ENCODE measurements at regions not wholly inside any gene's neighbourhood (a gene's known extent, or its start where the extent isn't known, plus 50 kb on each side); places are given as distances from the start of the nearest gene placed in this dataset.

DNA sequence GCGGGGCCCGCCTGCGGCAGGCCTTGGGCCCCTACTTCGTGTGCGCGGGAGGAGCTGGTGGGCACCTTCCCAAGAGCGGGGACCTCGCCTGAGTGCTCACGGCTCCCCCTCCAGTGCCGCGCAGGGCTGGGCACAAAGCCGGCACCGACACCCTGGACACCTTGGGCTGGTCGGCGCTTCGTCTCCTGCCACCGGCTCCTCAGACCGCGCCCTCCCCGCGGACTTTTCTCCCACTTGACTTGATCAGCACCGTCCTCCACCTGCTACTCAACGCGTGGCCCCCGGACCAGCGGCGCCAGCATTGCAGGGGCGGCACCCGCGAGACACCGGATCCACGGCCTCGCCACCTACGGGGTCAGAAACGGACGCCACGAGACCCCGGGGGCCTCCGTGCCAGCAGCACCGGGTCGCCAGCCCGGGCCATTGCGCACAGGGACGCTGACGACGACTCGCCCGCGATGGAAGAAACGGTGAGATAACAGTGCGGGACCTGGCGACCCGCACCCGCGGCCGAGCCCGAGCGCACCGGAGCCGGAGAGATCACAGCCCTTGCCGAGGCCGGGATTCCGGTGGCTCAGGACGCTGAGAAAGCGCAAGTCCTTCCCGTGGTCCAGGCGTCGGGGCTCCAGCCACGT, 154.2 kb downstream of the DLL1 start:
- in situ Hi-C loops (cut with MboI; ENCODE audit: low sequenced_read_pairs) = no loop called here

DNA sequence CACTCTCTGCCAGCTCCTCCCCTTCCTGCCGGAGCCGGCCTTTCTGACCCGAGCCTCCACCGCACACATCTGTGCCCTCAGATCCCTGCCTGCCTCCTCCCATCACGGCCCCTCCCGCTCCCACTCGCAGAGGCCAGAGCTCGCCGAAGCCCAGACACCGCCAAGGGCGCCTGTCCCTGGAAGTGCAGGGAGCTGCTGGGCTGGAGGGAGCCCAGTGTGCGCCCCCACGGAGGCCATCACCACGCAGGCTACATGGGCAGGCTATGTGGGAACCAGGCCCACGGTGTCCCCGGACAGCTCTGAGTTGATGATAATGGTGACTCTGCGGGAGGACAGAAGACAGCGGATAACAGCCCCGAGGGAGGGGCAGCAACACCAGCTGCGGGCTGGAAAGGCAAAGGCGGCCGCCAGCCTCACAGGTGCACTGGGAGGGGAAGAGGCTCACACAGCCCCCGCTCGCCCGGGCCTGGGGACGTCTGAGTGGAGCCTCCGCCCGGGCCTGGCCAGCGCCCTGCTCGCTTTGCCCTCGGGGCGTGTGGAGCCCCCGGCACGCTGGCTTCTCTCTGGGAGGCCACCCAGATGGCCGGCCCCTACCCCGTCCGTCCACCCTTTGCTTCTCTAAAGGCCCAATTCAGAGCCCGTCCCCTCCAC, 154.9 kb downstream of the DLL1 start:
- in situ Hi-C loops (cut with MboI; ENCODE audit: low sequenced_read_pairs) = no loop called here

DNA sequence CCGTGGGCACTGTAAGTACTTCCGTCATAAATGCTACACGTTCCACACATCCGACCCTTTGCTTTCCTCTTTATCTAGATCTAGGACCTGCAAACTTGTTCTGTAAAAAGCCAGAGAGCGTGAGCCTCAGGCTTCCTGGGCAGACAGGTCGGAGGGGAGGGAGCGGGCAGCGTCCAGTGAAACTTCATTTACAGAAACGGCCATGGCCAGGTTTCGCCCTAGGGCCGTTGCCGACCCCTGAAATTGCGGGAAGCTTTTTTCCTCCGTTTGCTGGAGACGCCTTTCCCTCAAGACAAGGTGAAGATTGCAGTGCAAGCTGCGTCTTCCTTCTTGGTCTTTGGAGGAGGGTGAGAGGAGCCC, 155.4 kb downstream of the DLL1 start:
- in situ Hi-C loops (cut with MboI; ENCODE audit: low sequenced_read_pairs) = no loop called here

DNA sequence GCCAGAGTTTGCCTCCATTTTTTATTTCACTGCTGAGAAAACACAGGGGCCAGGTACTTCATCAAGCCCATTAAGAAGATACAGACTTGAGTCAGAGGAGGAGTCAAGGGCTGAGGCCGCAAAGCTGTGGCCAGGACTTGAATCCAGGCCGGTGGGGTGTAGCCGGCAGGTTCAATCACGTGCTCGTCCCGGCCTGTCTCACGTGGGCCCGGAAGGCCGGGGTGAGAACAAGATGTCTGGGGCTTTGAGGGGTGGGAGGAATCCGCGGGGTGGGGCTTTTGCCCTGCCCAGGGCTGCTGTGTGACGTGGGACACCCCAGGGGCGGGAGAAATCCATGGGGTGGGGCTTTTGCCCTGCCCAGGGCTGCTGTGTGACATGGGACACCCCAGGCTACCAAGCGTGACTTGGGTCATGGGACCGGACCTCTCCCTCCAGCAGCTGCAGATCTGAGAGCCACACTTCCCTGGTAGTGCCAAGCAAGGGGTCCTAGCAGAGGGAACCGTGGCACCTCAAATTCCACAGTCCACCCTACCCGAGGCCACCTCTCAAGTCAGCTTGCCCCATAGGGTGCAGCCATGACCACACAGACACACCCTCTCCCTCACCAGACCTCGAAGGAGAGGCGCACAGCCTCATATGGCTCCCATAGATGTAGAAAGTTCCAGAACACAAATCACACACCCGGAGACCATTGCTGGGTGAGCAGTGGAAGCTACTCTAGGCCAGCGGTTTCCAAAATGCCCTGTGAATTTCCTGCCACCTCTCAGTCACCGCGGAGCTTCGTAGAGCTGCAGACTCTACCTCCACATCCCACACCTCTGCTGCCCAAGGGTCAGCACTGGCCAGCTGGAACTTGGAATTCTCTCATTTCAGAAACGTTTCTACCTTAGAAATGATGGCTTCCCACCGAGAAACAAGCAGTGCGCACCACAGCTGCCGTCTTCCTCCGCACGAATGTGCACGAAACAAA, 156.1 kb downstream of the DLL1 start:
- in situ Hi-C loops (cut with MboI; ENCODE audit: low sequenced_read_pairs) = no loop called here

DNA sequence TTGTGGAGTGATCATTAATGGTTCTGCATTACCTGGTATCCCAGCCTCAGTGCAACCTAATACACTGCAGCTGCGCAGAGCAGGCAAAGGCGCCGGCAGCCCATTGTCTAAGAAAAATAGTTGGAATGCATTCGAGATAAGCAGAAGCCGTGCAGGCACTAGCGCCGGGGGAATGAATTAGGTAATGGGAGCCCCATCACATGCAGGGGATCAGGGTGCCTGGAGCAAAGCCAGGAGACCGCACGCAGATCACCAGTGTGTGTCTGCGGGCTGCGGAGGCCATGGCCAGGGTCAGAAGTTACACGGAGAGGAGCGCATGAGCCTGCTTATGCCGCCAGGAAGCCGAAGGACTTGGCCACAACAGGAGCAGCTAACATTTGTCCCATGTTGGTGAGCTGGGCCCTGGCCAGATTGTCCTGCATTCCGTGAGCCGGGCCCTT, 156.8 kb downstream of the DLL1 start:
- in situ Hi-C loops (cut with MboI; ENCODE audit: low sequenced_read_pairs) = no loop called here

DNA sequence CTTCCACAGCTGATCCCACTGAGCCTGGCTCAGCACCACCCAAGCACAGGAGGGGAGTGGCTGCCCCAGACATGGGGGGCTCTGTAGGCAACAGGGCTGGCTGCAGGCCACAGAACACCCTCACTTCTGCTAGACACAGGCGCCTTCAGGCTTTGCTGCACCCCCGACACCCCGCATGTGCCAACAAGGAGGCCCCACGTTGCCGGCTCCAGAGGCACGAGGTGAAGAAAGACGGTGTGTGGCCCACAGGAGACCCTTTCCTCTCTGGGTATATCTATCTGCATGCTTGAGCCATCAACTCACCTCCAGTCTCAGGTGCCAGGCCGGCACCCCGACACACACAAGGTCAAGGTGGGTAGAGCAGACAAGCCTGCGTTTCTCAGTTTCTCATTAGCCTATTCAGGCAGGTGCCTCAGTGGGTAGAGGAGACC, 158.3 kb downstream of the DLL1 start:
- in situ Hi-C loops (cut with MboI; ENCODE audit: low sequenced_read_pairs) = no loop called here

DNA sequence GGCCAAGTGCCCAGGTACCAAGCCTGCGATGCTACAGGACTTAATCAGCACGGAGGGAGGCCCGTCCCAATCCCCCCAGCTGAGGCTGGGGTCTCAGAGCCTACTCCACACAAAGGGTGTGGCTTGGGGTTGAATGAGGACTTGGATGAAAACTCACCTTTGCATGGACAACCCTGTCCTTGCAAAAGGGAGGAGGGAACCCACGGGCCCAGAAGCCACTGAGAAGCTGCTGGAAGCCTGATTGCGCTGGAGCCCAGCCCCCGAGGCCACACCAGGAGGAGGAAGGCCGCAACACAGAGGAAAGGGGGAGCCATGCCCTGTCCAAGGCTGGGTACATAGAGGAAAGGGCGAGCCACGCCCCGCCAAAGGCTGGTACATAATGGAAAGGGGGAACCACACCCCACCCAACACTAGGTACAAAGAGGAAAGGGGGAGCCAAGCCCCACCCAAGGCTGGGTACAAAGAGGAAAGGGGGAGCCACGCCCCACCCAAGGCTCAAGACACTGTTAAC, 158.8 kb downstream of the DLL1 start:
- in situ Hi-C loops (cut with MboI; ENCODE audit: low sequenced_read_pairs) = no loop called here

DNA sequence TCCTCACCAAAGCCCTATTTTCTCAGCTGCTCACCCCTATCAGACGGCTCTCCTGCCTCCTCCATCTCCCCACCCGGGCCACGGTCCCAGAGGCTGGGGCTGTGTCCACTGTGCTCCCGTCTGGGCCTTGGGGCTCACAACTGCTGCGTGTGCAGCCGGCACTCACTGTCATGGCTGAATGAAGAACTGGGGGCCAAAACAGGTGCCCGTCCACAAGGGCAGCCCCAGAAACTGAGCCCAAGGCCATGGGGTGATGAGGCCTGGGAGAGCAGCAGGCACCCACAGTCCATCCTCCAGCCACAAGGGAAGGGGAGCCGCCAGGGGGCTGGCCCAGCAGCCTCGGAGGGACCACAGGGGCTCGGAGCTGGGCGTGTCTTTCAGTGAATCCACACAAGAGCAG, 159.5 kb downstream of the DLL1 start:
- in situ Hi-C loops (cut with MboI; ENCODE audit: low sequenced_read_pairs) = no loop called here

DNA sequence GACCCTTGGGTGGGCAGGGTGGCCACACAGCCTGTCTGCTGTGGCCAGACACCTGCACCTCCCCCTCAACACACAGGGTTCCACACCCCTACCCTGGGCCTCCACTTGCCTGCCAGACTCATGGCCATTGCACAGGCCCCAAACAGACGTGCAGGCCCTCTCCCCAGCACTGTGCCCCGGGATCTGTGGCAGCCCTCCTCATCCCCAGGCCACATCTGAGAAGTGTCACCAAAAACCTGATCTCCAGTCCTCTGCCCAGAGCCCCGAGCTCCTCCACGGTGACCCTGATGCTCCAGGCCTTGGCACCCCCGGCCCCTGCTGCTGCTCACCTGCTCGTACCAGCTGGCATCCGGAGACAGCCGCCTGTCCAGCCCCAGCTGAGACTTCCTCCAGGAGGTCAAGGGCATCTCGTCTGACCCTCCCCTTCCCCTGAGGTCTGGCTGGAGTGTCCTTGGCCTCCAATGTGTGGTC, 160.1 kb downstream of the DLL1 start:
- in situ Hi-C loops (cut with MboI; ENCODE audit: low sequenced_read_pairs) = no loop called here

DNA sequence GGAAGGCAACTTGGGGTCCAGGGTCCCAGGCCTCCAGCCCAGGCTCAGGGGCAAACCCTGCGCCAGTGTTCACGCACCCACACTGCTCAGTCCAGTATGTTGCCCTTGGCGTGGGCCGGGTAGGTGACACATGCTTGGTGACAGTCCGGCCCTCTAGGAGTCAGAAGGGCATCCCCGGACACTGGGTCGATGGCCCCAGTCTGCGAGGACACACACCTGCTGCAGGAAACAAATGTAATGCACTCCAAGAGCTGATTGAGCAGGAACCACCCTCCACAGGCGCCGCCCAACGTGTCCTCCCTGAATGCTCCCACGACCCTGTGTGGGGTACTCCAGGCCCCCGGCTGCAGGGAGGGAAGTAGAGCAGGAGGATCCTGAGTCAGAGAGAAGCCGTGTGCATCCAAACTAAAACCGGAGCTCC, 160.7 kb downstream of the DLL1 start:
- in situ Hi-C loops (cut with MboI; ENCODE audit: low sequenced_read_pairs) = no loop called here

DNA sequence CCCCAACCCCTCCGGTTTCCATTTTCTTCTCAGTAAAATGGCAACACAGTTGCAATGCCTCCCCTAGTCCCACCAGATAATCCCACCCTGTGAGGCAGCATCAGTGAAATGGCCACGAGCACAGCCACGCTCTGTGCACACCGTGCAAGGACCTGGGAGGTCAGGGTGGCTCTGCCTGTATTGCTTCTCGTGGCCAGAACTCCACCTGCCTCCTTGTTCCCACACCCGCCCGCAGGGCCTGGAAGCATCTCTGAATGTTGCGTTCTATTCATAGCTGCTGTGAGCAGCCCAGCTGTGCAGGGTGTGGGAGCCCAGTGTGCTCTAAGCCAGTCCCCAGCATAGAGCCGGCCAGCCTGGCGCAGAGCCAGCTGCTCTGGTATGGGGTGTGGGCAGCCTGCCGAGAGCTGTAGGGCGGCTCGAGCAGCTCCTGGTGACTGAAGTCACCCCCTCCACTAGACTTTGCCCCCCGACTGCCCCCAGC, 161.1 kb downstream of the DLL1 start:
- in situ Hi-C loops (cut with MboI; ENCODE audit: low sequenced_read_pairs) = no loop called here

DNA sequence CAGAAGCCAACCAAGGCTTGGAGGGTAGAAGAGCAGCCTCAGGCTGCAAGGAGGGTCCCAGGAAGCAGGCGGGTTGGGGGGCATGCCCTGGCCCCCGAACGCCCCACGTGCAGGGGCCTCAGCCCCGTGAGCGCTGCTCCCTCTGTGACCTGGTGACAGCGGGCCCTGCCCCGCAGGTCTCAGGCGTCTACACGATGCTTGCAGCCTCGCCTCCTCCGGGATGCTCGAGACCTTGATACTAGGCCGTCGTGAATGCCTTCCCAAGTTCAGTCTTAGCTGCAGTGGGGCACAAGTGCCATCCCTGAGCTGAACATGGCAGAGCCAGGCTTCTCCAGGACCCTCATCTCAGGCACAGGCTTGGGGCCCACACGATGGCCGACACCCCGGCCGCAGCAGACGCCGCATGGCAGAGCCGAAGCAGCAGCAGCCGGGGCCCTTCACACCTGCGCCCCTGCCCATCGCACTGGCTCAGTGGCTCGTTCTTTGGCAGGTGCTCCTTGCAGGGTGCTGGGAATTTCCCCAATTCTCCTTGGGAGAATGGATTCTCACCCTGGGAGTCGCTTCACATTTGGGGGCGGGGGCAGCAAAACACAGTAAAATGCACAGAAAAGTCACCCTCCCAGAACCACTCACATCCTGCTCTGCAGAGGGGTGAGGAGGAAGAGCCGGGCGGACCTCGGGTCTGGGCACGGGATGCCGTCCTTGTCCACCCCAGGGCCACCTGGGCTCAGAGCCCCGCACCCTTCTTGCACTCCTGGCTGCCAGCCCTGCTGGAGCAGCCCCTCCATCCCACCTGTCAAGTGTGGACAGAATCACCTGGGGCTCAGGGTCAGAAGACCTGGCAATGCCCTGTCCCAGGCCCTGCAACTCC, 161.8 kb downstream of the DLL1 start:
- in situ Hi-C loops (cut with MboI; ENCODE audit: low sequenced_read_pairs) = no loop called here

DNA sequence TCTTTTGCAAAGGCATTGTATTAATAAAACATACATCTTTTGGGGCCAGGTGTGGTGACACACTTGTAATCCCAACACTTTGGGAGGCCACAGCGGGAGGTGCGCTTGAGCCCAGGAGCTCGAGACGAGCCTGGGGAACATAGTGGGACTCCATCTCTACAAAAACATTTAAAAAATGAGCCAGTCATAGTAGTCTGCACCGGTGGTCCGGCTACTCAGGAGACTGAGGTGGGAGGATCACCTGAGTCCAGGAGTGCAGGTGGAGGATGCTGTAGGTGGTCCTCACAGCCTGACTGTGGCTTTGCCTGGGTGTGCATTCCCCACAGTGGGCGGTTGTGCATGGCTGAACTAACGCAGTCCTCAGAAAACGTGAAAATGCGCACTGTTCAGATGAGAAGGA, 162.5 kb downstream of the DLL1 start:
- in situ Hi-C loops (cut with MboI; ENCODE audit: low sequenced_read_pairs) = no loop called here

DNA sequence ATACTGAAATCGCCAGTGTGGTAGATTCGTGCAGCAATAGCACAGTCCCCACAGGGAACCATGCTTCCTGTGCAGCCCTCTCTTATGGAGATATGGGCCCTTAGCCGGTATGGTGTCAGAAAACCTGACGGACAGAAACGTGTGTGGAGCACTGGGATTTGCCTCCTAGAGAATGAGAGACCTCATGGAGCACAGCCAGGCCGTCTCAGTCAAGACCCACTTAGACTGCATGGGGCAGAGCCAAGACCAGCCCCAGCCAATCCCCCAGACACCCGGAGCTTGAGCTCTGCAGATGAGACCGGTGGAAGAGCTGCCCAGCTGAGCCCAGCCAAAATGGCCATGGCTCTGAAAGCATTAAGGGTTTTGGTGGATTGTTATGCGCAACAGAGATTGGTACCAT, 163.7 kb downstream of the DLL1 start:
- in situ Hi-C loops (cut with MboI; ENCODE audit: low sequenced_read_pairs) = no loop called here

DNA sequence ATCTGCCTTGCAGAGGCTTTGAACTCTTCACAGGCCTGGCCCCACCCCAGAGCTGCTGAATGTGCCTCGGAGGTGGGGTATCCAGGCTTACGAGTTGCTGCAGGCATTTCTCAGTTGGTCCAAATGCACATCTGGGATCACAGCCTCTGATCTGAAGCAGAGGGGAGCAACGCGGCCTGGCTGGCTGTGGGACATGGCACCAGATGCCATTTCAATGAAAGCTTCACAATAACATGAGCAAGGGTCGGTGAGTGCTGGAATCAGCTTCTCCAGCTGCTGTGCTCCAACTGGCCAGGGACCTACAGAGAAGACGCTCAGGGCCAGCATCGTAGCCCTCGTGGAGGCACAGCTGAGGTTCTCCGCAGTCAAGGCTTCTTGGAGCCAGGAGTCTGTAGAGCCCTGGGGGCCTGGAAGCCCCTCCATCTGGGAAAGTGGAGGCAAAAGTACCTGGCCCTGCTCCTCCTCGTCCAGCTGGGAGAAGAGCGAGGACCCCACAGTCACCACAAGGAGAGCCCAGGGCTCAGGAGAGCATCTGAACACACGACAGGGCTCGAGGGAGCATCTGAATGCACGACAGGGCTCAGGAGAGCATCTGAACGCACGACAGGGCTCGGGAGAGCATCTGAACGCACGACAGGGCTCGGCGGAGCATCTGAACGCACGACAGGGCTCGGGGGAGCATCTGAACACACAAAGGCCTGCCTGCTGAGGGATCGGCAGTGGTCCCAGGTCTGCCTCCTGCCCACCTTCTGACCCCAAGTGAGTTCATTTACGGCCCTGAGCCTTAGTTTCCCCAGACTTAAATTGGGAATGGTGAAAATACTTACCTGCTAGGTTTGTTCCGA, 165.2 kb downstream of the DLL1 start:
- in situ Hi-C loops (cut with MboI; ENCODE audit: low sequenced_read_pairs) = no loop called here

DNA sequence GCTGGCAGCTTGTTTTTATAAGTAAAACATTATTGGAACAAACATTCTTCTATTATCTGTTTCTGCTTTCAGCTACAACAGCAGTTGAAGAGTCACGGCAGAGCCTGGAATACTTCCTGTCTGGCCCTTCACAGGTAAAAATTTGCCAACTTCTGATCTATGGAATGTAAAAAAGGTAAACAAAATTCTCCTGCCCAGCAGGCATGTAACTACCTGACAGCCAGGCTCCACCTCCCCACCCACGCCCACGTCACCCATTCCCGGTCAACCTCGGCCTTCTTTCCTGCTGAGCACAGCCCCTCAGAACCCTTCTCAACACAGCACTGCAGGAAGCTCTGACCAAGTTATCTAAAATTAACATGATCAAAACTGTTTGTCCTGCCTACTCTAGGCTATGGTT, 166.0 kb downstream of the DLL1 start:
- in situ Hi-C loops (cut with MboI; ENCODE audit: low sequenced_read_pairs) = no loop called here

DNA sequence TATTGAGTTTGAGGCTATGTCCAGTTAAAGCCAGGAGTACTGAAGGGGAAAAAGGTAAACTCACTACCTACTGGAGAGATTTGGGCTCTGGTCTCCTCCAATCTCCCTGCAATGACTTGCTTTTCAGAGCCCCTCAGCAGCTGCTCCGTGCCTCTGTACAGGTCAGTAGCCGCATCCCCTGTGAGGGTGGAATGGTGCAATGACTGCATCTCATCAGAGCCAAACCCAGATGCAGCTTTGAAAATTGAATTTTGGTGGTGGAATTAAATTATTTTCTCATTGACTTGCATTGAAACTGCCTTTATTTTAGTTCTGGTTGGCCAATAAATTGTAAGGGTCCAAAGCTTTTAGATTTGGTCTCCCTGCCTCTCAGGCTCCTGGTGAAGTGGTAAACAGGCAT, 166.7 kb downstream of the DLL1 start:
- in situ Hi-C loops (cut with MboI; ENCODE audit: low sequenced_read_pairs) = no loop called here

DNA sequence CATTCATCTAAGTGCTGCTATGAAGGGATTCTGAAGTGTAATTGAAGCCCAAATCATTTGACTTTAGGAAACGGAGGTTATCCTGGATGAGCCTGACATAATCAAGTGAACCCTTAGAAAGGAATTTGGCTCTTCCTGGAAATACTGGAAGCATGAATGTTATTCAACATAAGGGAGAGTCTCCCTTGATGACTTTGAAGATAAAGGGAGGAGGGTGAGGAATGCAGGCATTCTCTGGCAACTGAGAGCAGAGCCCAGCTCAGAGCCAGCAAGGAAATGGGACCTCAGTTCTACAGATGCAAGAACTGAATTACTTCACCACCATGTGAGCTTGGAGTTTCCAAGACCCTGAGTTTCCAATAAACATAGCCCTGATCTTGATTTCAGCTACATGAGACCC, 168.2 kb downstream of the DLL1 start:
- in situ Hi-C loops (cut with MboI; ENCODE audit: low sequenced_read_pairs) = no loop called here

Data from HL-60/S4 (cell line).